22Rv1 (cell line): ENCODE measurements at regions not wholly inside any gene's neighbourhood (a gene's known extent, or its start where the extent isn't known, plus 50 kb on each side); places are given as distances from the start of the nearest gene placed in this dataset.

Source experiments
- H3K27ac ChIP-seq: fragments of 450-650 bp; 2 replicates; pipeline ENCODE4 v1.5.1; 2017
- ZFX ChIP-seq: fragments of 450-650 bp; IDR thresholded peaks from 2 replicates; pipeline ENCODE4 v1.6.1; 2017; ENCODE audit warnings: antibody characterized with exemption, borderline replicate concordance
- TF ChIP-seq, protein P1 (sequence below): fragments of 450-650 bp; IDR thresholded peaks from 2 replicates; pipeline ENCODE4 v1.5.1; 2017; ENCODE audit warnings: mild to moderate bottlenecking

- H3K27ac ChIP-seq, result no peak overlapping the region
- TF ChIP-seq, protein P1, sequence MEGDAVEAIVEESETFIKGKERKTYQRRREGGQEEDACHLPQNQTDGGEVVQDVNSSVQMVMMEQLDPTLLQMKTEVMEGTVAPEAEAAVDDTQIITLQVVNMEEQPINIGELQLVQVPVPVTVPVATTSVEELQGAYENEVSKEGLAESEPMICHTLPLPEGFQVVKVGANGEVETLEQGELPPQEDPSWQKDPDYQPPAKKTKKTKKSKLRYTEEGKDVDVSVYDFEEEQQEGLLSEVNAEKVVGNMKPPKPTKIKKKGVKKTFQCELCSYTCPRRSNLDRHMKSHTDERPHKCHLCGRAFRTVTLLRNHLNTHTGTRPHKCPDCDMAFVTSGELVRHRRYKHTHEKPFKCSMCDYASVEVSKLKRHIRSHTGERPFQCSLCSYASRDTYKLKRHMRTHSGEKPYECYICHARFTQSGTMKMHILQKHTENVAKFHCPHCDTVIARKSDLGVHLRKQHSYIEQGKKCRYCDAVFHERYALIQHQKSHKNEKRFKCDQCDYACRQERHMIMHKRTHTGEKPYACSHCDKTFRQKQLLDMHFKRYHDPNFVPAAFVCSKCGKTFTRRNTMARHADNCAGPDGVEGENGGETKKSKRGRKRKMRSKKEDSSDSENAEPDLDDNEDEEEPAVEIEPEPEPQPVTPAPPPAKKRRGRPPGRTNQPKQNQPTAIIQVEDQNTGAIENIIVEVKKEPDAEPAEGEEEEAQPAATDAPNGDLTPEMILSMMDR, result no peak
- TF ChIP-seq ZFX, result no peak
Observed at GRCh38 chr15:29476503-29477080, 207.0 kb upstream of the NSMCE3 start.

DNA sequence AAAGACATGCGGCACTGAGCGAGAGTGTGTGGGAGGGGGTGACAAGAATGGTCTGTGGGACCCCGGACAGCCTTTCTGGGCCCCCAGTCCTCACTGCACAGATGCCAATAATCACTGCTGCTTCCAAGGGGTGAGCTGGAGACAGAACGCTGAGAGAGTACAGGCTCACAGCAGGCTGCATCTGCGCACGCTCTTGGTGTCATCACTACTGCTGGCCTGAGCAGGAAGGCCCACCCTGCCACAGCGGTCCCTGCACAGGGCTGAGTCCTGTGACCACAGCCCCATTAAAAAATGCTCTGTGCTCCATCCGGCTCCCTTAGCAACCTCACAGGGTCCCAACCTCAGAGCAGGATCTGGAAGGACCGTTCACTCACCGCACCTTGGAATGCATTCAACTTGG, 205.5 kb upstream of the NSMCE3 start:
- no peak overlapping the region for H3K27ac ChIP-seq
- TF ChIP-seq, protein P1, result no peak
- no peak for TF ChIP-seq ZFX

DNA sequence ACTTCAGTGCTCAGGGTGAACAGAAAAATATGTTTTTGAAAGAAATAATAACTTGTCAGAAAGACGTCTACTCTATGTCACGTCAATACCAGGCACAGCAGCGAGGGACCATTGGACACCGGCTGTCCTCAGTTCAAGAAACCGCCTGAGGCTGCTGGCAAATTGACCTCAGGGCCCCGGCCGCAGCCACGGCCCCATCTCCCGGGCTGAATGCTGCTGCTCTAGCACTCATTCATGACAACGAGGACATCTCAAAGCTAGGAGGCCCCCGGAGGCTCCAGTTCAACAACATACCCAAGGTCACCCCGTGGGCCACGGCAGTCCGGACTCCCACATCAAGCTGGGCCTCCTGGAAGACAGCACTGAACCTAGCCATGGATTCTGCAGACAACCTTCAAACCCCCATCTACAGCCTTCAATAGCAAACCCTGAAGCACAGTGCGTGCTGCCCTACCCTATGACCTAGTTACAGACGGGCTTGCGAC, 204.0 kb upstream of the NSMCE3 start:
- TF ChIP-seq, protein P1, result no peak
- TF ChIP-seq ZFX, result no peak
- no peak overlapping the region for H3K27ac ChIP-seq

GRCh38 chr15:29472901-29473445, 203.4 kb upstream of the NSMCE3 start:
- TF ChIP-seq, protein P1, result no peak
- TF ChIP-seq ZFX, result no peak
- H3K27ac ChIP-seq, result no peak overlapping the region

DNA sequence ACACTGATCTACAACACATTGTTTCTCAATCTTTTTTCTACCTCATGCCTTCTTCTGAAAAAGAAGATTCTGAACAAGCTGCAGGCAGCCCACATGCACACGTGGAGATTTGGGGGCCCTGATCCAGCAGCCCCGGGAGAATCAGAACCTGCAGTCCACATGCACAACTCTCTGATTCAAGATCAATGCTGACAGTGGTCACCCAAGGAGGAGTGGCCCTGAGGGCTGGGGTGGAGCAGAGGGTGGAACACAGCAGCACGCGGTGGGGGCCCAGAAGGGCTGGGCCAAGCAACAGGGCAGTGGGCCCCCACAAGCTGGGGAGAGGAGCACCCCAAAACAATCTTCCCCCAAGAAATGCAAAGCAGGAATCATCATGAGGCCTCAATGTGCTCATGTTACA, 202.1 kb upstream of the NSMCE3 start:
- TF ChIP-seq ZFX, result no peak
- TF ChIP-seq, protein P1, result no peak
- peak overlapping the region; percentile 66 for H3K27ac ChIP-seq

DNA sequence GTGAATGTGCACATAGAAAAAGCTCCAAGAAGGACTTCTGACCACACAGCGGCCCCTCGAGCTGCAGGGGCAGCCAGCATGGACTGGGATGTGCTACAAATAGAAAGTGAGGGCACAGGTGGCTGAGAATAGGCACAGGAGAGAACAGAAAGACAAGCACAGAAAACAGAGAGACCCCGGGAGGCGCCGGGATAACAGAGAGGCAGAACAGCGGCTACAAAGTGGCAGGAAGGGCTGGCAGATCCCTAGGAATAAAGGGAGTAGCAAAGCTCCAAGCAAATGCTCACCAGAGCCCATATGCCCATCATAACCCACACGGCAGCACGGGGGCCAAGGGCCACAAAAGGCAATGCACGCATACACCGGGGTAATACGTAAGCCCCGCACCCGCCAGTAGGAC, 201.7 kb upstream of the NSMCE3 start:
- TF ChIP-seq, protein P1, result no peak
- TF ChIP-seq ZFX, result no peak
- H3K27ac ChIP-seq, result peak overlapping the region; percentile 66

DNA sequence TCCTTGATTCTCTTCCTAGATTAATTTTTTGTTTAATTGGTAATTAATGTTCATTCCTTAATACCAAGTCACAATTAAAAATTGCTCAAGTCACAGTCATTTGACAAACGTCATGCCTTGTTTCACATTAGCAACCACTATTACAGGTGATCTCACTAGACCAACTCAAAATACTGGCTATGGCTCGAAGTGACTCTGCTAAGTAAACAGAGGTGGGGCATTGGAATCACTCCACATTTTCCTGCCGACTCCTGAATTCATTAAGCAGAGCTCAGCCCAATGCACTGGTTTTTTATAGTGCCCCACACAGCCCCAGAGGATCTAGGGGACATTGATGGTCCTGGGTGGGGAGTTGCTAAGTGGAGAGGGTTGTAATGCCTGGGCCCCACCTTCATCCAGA, 201.2 kb upstream of the NSMCE3 start:
- TF ChIP-seq, protein P1, result no peak
- no peak for TF ChIP-seq ZFX
- H3K27ac ChIP-seq, result peak overlapping the region; percentile 66
